WTC11 (cell line): ENCODE measurements at regions not wholly inside any gene's neighbourhood (a gene's known extent, or its start where the extent isn't known, plus 50 kb on each side); places are given as distances from the start of the nearest gene placed in this dataset.

Experiments
- ATAC-seq: fragments of 200-7000 bp; cut with Tn5 transposase; 2 replicates; pipeline ENCODE4 v1.10.0; 2021; ENCODE audit warnings: mild to moderate bottlenecking, moderate library complexity
- CTCF ChIA-PET: fragments of 300-600 bp; sonication (Branson Sonifier 250); formaldehyde crosslinking; loops from one replicate; lab custom pipeline; 2021; ENCODE audit warnings: antibody characterized with exemption; lab: Charles Lee
- POLR2A ChIA-PET: fragments of 350-600 bp; sonication (Branson Sonifier 250); formaldehyde crosslinking; loops from one replicate; lab custom pipeline; 2021; ENCODE audit warnings: antibody characterized with exemption; lab: Charles Lee
- DNase-seq: peaks from one replicate; pipeline ENCODE4 v3.0.0; 2021; ENCODE audit warnings: low spot score
- H3K27ac Mint-ChIP-seq: 2 replicates; pipeline ENCODE4 v1.8.0; 2021; ENCODE audit warnings: mixed read lengths
- H3K27me3 Mint-ChIP-seq: 2 replicates; pipeline ENCODE4 v1.8.0; 2021; ENCODE audit warnings: low read depth, mild to moderate bottlenecking, moderate library complexity, mixed read lengths
- H3K36me3 Mint-ChIP-seq: 2 replicates; pipeline ENCODE4 v1.8.0; 2021; ENCODE audit warnings: mixed read lengths
- H3K4me1 Mint-ChIP-seq: 2 replicates; pipeline ENCODE4 v1.8.0; 2022; ENCODE audit warnings: mixed read lengths
- H3K4me3 Mint-ChIP-seq: 2 replicates; pipeline ENCODE4 v1.8.0; 2021; ENCODE audit warnings: mild to moderate bottlenecking, moderate library complexity, mixed read lengths
- H3K9me3 Mint-ChIP-seq: 2 replicates; pipeline ENCODE4 v1.8.0; 2021; ENCODE audit warnings: mixed read lengths
- ARID4B ChIP-seq: sonication (generic); formaldehyde crosslinking; IDR thresholded peaks from 2 replicates; pipeline ENCODE4 v1.8.0; 2023; ENCODE audit warnings: missing genetic modification reagents, mild to moderate bottlenecking, borderline replicate concordance
- CREM ChIP-seq: sonication (generic); formaldehyde crosslinking; IDR thresholded peaks from 2 replicates; pipeline ENCODE4 v1.8.1; 2022; ENCODE audit warnings: mild to moderate bottlenecking, missing genetic modification reagents, moderate library complexity
- ERG ChIP-seq: fragments of 250-450 bp; sonication (Bioruptor Pico); IDR thresholded peaks from 2 replicates; pipeline ENCODE4 v1.8.0; 2021; ENCODE audit warnings: mild to moderate bottlenecking
- ETV6 ChIP-seq: sonication (generic); formaldehyde crosslinking; IDR thresholded peaks from 2 replicates; pipeline ENCODE4 v1.8.1; 2022; ENCODE audit warnings: mild to moderate bottlenecking, missing genetic modification reagents
- NFATC4 ChIP-seq: fragments of 250-450 bp; sonication (Bioruptor Pico); IDR thresholded peaks from 2 replicates; pipeline ENCODE4 v1.9.0; 2021; ENCODE audit warnings: mild to moderate bottlenecking
- OVOL2 ChIP-seq: fragments of 250-450 bp; sonication (Bioruptor Pico); IDR thresholded peaks from 2 replicates; pipeline ENCODE4 v1.9.0; 2021; ENCODE audit warnings: mild to moderate bottlenecking, borderline replicate concordance
- SMAD3 ChIP-seq: sonication (generic); formaldehyde crosslinking; IDR thresholded peaks from 2 replicates; pipeline ENCODE4 v1.8.0; 2022; ENCODE audit warnings: missing genetic modification reagents, mild to moderate bottlenecking, borderline replicate concordance
- TEAD1 ChIP-seq: sonication (generic); formaldehyde crosslinking; IDR thresholded peaks from 2 replicates; pipeline ENCODE4 v1.8.0; 2022; ENCODE audit warnings: mild to moderate bottlenecking, missing genetic modification reagents
- TP53 ChIP-seq: sonication (generic); formaldehyde crosslinking; IDR thresholded peaks from 2 replicates; pipeline ENCODE4 v1.8.1; 2023; ENCODE audit warnings: mild to moderate bottlenecking, missing genetic modification reagents
- ZNF317 ChIP-seq: sonication (generic); formaldehyde crosslinking; IDR thresholded peaks from 2 replicates; pipeline ENCODE4 v1.8.1; 2023; ENCODE audit warnings: low read depth, mild to moderate bottlenecking, moderate library complexity, missing genetic modification reagents, borderline replicate concordance
- TF ChIP-seq, protein P1 (sequence below): fragments of 250-450 bp; sonication (Bioruptor Pico); IDR thresholded peaks from 2 replicates; pipeline ENCODE4 v2.1.2; 2022; ENCODE audit warnings: mild to moderate bottlenecking, moderate library complexity
- TF ChIP-seq, protein P2 (sequence below): fragments of 250-450 bp; sonication (Bioruptor Pico); IDR thresholded peaks from 2 replicates; pipeline ENCODE4 v1.9.0; 2021; ENCODE audit warnings: mild to moderate bottlenecking
- TF ChIP-seq, protein P3 (sequence below): sonication (generic); formaldehyde crosslinking; IDR thresholded peaks from 2 replicates; pipeline ENCODE4 v1.8.0; 2022; ENCODE audit warnings: mild to moderate bottlenecking, missing genetic modification reagents
- TF ChIP-seq, protein P4 (sequence below): fragments of 250-450 bp; sonication (Bioruptor Pico); conservative IDR thresholded peaks from 2 replicates; pipeline ENCODE4 v1.9.0; 2021; ENCODE audit warnings: mild to moderate bottlenecking
- TF ChIP-seq, protein P5 (sequence below): sonication (generic); formaldehyde crosslinking; IDR thresholded peaks from 2 replicates; pipeline ENCODE4 v1.8.1; 2023; ENCODE audit warnings: mild to moderate bottlenecking, moderate library complexity, missing genetic modification reagents

GRCh38 chr6:169119669-169120068, 134.0 kb downstream of the THBS2 start (continued):
- TF ChIP-seq, protein P1, sequence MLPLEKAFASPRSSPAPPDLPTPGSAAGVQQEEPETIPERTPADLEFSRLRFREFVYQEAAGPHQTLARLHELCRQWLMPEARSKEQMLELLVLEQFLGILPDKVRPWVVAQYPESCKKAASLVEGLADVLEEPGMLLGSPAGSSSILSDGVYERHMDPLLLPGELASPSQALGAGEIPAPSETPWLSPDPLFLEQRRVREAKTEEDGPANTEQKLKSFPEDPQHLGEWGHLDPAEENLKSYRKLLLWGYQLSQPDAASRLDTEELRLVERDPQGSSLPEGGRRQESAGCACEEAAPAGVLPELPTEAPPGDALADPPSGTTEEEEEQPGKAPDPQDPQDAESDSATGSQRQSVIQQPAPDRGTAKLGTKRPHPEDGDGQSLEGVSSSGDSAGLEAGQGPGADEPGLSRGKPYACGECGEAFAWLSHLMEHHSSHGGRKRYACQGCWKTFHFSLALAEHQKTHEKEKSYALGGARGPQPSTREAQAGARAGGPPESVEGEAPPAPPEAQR (CRISPR knock-in tag) = no peak
- no peak for TF ChIP-seq ERG (CRISPR knock-in tag)

DNA sequence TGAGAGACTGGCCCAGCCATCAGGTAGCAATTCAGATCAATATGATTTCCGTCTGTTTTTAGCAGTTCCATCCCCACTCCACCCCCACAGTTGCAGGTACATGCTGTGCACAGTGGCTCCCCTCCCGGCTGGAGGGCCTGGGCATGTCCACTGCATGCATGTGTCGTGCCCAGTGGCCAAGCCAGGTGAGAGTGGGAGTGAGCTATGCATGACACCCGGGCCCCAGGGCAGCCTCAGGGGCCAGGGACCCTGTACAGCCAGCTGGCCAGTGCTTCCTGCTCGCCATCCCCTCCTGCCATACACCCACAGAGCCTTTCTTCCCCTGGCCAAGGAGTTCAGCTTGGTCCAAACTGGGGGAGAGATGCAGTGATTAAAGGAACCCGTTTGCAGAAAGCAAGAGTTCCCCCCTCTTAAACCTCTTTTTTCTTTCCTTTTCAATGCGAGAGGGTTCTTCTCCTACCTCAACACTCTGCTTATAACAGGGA, 135.3 kb downstream of the THBS2 start:
- H3K4me1 Mint-ChIP-seq = peaks cover 14% of the 10 kb centered on the region
- peaks cover 32% of the 10 kb centered on the region for H3K9me3 Mint-ChIP-seq
- TF ChIP-seq ARID4B (CRISPR knock-in tag) = no peak
- TF ChIP-seq, protein P2, sequence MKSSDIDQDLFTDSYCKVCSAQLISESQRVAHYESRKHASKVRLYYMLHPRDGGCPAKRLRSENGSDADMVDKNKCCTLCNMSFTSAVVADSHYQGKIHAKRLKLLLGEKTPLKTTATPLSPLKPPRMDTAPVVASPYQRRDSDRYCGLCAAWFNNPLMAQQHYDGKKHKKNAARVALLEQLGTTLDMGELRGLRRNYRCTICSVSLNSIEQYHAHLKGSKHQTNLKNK = no peak
- TF ChIP-seq, protein P3, sequence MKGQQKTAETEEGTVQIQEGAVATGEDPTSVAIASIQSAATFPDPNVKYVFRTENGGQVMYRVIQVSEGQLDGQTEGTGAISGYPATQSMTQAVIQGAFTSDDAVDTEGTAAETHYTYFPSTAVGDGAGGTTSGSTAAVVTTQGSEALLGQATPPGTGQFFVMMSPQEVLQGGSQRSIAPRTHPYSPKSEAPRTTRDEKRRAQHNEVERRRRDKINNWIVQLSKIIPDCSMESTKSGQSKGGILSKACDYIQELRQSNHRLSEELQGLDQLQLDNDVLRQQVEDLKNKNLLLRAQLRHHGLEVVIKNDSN (CRISPR knock-in tag) = no peak
- TF ChIP-seq CREM (CRISPR knock-in tag) = no peak
- no peak for TF ChIP-seq NFATC4
- no peak for TF ChIP-seq ETV6 (CRISPR knock-in tag)
- TF ChIP-seq, protein P4, sequence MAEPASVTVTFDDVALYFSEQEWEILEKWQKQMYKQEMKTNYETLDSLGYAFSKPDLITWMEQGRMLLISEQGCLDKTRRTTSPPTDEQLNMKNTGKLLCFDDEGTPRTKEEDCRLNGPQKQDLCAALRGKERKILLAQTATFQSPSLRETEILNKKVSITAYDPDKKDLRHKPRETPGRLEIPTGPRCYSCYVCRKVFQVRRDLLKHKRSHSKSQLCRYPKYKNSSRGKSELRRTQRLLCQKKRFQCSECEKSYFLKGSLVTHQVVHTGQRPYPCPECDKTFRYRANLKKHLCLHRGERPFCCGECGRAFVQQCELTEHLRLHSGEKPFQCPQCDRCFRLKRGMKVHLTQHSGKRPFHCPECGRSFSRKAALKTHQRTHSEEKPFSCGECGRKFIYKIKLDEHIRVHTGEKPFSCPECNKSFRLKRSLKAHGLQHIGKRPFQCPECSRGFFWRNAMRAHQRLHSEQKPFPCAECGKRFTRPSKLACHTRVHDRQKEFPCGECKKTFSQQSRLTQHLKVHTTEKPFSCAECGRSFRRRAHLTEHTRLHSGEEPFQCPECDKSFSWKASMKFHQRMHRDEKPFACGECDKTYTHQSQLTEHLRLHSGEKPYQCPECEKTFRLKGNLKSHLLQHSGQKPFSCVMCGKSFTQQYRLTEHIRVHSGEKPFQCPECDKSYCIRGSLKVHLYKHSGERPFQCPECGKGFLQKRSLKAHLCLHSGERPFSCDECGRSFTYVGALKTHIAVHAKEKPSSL = no peak
- ATAC-seq (no peak), DNase-seq (no peak)
- CTCF ChIA-PET = no interaction called here
- POLR2A ChIA-PET = no interaction called here
- H3K36me3 Mint-ChIP-seq = peaks cover 6% of the 10 kb centered on the region; the same call in 1 of the 2 replicates
- no peak overlapping the region for H3K4me3 Mint-ChIP-seq
- H3K27ac Mint-ChIP-seq = no peak overlapping the region
- H3K27me3 Mint-ChIP-seq = no peaks in the 10 kb centered on the region; the same call in 1 of the 2 replicates

GRCh38 chr6:169117663-169118062, 136.0 kb downstream of the THBS2 start:
- Mint-ChIP-seq H3K9me3 (peaks cover 32% of the 10 kb centered on the region), H3K4me1 (peaks cover 21% of the 10 kb centered on the region), H3K27ac (no peak overlapping the region)
- ChIA-PET CTCF (no interaction called here), POLR2A (no interaction called here)
- DNase-seq = no peak
- no peak for TF ChIP-seq SMAD3 (CRISPR knock-in tag)
- TF ChIP-seq TP53 (CRISPR knock-in tag) = no peak
- TF ChIP-seq, protein P5, sequence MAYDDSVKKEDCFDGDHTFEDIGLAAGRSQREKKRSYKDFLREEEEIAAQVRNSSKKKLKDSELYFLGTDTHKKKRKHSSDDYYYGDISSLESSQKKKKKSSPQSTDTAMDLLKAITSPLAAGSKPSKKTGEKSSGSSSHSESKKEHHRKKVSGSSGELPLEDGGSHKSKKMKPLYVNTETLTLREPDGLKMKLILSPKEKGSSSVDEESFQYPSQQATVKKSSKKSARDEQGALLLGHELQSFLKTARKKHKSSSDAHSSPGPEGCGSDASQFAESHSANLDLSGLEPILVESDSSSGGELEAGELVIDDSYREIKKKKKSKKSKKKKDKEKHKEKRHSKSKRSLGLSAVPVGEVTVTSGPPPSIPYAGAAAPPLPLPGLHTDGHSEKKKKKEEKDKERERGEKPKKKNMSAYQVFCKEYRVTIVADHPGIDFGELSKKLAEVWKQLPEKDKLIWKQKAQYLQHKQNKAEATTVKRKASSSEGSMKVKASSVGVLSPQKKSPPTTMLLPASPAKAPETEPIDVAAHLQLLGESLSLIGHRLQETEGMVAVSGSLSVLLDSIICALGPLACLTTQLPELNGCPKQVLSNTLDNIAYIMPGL (CRISPR knock-in tag) = no peak
- no peak for TF ChIP-seq OVOL2 (CRISPR knock-in tag)
- no peak for TF ChIP-seq TEAD1 (CRISPR knock-in tag)
- no peak for TF ChIP-seq ZNF317 (CRISPR knock-in tag)
- TF ChIP-seq, all 79 proteins: peak for 0
- no peak overlapping the region for H3K4me3 Mint-ChIP-seq
- ATAC-seq = no peak
- peaks cover 6% of the 10 kb centered on the region; the same call in 1 of the 2 replicates for H3K36me3 Mint-ChIP-seq
- H3K27me3 Mint-ChIP-seq = no peaks in the 10 kb centered on the region; the same call in 1 of the 2 replicates
